ENCODE measurements at regions not wholly inside any gene's neighbourhood (a gene's known extent, or its start where the extent isn't known, plus 50 kb on each side); places are given as distances from the start of the nearest gene placed in this dataset.

GRCh38 chr2:6072768-6073167 is 380.6 kb downstream of the SOX11 start:
- TF ChIP-seq CTCF (IDR thresholded peaks at IDR 0.05; ENCODE audit: low read depth, low read length) (no peak), POLR2A (IDR thresholded peaks at IDR 0.05; ENCODE audit: extremely low read depth, insufficient read length) (no peak), MAX (IDR thresholded peaks at IDR 0.05; ENCODE audit: low read depth, low read length) (no peak), MYC (IDR thresholded peaks at IDR 0.05; ENCODE audit: low read depth, low read length) (no peak)
